Activated CD8-positive, alpha-beta T cell treated with anti-CD3 and anti-CD28 coated beads for 36 hours (primary cell): ENCODE measurements at regions not wholly inside any gene's neighbourhood (a gene's known extent, or its start where the extent isn't known, plus 50 kb on each side); places are given as distances from the start of the nearest gene placed in this dataset.

ENCODE experiments used
- ATAC-seq: fragments of 200-7000 bp; cut with Tn5 transposase; one replicate; pipeline ENCODE4 v1.10.0; 2021; ENCODE audit warnings: mild to moderate bottlenecking, moderate library complexity
- CTCF ChIA-PET: fragments of 350-600 bp; sonication (Branson Sonifier 250); formaldehyde crosslinking; loops from one replicate; lab custom pipeline; 2021; ENCODE audit warnings: antibody characterized with exemption; lab: Charles Lee
- POLR2A ChIA-PET: fragments of 350-600 bp; sonication (Branson Sonifier 250); formaldehyde crosslinking; loops from one replicate; lab custom pipeline; 2021; ENCODE audit warnings: antibody characterized with exemption; lab: Charles Lee
- DNase-seq: peaks from one replicate; pipeline ENCODE4 v3.0.0-alpha.2; 2020
- H3K27ac Mint-ChIP-seq: one replicate; pipeline ENCODE4 v1.8.0; 2021; ENCODE audit warnings: mild to moderate bottlenecking, mixed read lengths
- H3K27me3 Mint-ChIP-seq: one replicate; pipeline ENCODE4 v1.8.0; 2021; ENCODE audit warnings: mixed read lengths
- H3K36me3 Mint-ChIP-seq: one replicate; pipeline ENCODE4 v1.8.0; 2021; ENCODE audit warnings: low read depth, mixed read lengths
- H3K4me1 Mint-ChIP-seq: one replicate; pipeline ENCODE4 v1.8.0; 2021; ENCODE audit warnings: low read depth, mixed read lengths
- H3K4me3 Mint-ChIP-seq: one replicate; pipeline ENCODE4 v1.8.0; 2021; ENCODE audit warnings: mild to moderate bottlenecking, moderate library complexity, mixed read lengths
- H3K9me3 Mint-ChIP-seq: one replicate; pipeline ENCODE4 v1.8.0; 2021; ENCODE audit warnings: mixed read lengths
- CTCF ChIP-seq: fragments of 200-600 bp; IDR thresholded peaks from one replicate; pipeline ENCODE4 v1.8.0; 2022; ENCODE audit warnings: antibody characterized with exemption, mild to moderate bottlenecking
- intact Hi-C: fragments of 100-400 bp; cut with micrococcal nuclease; formaldehyde crosslinking; loops from one replicate; pipeline ENCODE4 v1.10.0; 2022

- CTCF ChIA-PET = interaction anchor here (1.1 kb wide), 1 partner anchor 393 kb away, joined by 5 read pairs; no protein-coding TSS in a partner anchor
- H3K4me1 Mint-ChIP-seq = peaks cover 40% of the 10 kb centered on the region
- no peaks in the 10 kb centered on the region for H3K27me3 Mint-ChIP-seq
Observed at GRCh38 chr6:139762587-139763031, 388.2 kb upstream of the CITED2 start.

DNA sequence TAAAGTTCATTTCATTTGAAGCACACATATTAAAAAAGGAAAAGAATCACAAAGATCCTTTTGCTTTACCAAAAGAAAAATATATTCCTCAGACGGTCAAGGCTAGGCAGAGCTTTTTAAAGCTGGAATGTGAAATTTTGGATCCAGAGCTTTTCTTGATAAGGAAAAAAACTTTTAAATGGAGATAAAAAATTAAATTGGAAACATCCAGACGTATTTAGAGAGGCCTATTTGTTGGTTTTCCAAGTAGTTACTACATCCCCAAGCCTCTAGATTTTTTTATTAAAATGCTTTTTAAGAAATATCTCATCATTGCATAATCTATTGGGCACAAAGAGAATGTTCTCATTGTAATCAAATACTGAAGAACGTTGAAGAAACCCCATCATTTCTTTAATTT lies 385.7 kb upstream of the CITED2 start:
- H3K9me3 Mint-ChIP-seq = no peaks in the 10 kb centered on the region
- ChIA-PET POLR2A (no interaction called here), CTCF (no interaction called here)
- no peak overlapping the region for H3K27ac Mint-ChIP-seq
- TF ChIP-seq CTCF = no peak
- peaks cover 2% of the 10 kb centered on the region for H3K27me3 Mint-ChIP-seq
- no peak overlapping the region for H3K4me3 Mint-ChIP-seq
- ATAC-seq (no peak), DNase-seq (no peak)
- intact Hi-C loops = no loop called here
- H3K36me3 Mint-ChIP-seq = no peaks in the 10 kb centered on the region
- peaks cover 19% of the 10 kb centered on the region for H3K4me1 Mint-ChIP-seq

More at GRCh38 chr6:139762587-139763031, 388.2 kb upstream of the CITED2 start:
- H3K4me3 Mint-ChIP-seq = no peak overlapping the region
- POLR2A ChIA-PET = no interaction called here
- no peaks in the 10 kb centered on the region for H3K9me3 Mint-ChIP-seq
- intact Hi-C loops = no loop called here
- no peak for ATAC-seq
- no peaks in the 10 kb centered on the region for H3K36me3 Mint-ChIP-seq
- no peak for TF ChIP-seq CTCF
- H3K27ac Mint-ChIP-seq = no peak overlapping the region
- no peak for DNase-seq

DNA sequence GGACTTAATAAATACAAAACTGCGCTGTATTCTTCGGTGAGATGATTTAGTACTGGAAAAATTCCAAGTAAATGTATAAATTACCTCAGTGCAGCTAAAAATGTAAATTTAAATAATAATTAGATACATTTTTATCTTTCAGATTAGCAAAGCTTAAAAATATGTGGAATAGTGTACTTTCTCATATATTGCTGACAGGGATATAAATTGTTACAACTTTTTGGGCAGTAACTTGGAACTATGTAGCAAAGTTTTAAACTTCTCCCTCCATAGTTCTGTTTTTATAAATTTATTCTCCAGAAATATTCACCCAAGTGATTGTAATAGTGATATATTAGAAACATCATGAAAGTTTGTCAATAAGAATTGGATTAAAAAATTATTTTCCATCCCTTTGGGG lies 384.6 kb upstream of the CITED2 start:
- Mint-ChIP-seq H3K27me3 (peaks cover 2% of the 10 kb centered on the region), H3K27ac (no peak overlapping the region), H3K4me3 (no peak overlapping the region), H3K36me3 (no peaks in the 10 kb centered on the region), H3K9me3 (no peaks in the 10 kb centered on the region), H3K4me1 (peaks cover 8% of the 10 kb centered on the region)
- no peak for TF ChIP-seq CTCF
- ATAC-seq (no peak), DNase-seq (no peak)
- ChIA-PET CTCF (no interaction called here), POLR2A (no interaction called here)
- intact Hi-C loops = no loop called here

GRCh38 chr6:139758209-139758611 lies 383.8 kb upstream of the CITED2 start:
- CTCF ChIA-PET = no interaction called here
- no peak for TF ChIP-seq CTCF
- no peak for ATAC-seq
- Mint-ChIP-seq H3K4me1 (peaks cover 4% of the 10 kb centered on the region), H3K4me3 (no peak overlapping the region), H3K9me3 (no peaks in the 10 kb centered on the region), H3K27me3 (peaks cover 2% of the 10 kb centered on the region), H3K27ac (no peak overlapping the region), H3K36me3 (no peaks in the 10 kb centered on the region)
- POLR2A ChIA-PET = no interaction called here
- no peak for DNase-seq
- intact Hi-C loops = no loop called here

GRCh38 chr6:139757784-139758183 lies 383.3 kb upstream of the CITED2 start:
- H3K27me3 Mint-ChIP-seq = peaks cover 2% of the 10 kb centered on the region
- intact Hi-C loops = no loop called here
- DNase-seq (no peak), ATAC-seq (no peak)
- no peak for TF ChIP-seq CTCF
- ChIA-PET CTCF (no interaction called here), POLR2A (interaction anchor here (0.6 kb wide), 1 partner anchor 262 kb away, joined by 3 read pairs; no protein-coding TSS in a partner anchor)
- no peaks in the 10 kb centered on the region for H3K9me3 Mint-ChIP-seq
- H3K27ac Mint-ChIP-seq = no peak overlapping the region
- no peaks in the 10 kb centered on the region for H3K36me3 Mint-ChIP-seq
- H3K4me3 Mint-ChIP-seq = no peak overlapping the region
- H3K4me1 Mint-ChIP-seq = peaks cover 1% of the 10 kb centered on the region
